Kidney (tissue), 13 donors: ENCODE measurements at regions not wholly inside any gene's neighbourhood (a gene's known extent, or its start where the extent isn't known, plus 50 kb on each side); places are given as distances from the start of the nearest gene placed in this dataset.

Source experiments
- DNase-seq, 5 donors: peaks; one replicate each; pipeline ENCODE4 v3.0.0-alpha.2; 2013 to 2020
- FAIRE-seq: peaks from 2 replicates; lab custom pipeline; 2012; peaks lifted over from hg19 to GRCh38; lab: Jason Lieb, UNC
- H3K27ac ChIP-seq, 2 donors: one replicate each; pipeline ENCODE4 v1.7.0; 2013; ENCODE audit warnings: low read depth in 2 of 2, low read length in 2 of 2, inconsistent platforms in 1 of 2
- H3K27me3 ChIP-seq: one replicate; pipeline ENCODE4 v1.7.1; 2013; ENCODE audit warnings: low read length, inconsistent platforms; ENCODE audit not compliant: control insufficient read depth, insufficient read depth
- H3K36me3 ChIP-seq, 3 donors: one replicate each; pipeline versions ENCODE4 v1.7.0 to v1.7.1; 2013; ENCODE audit warnings: low read length in 3 of 3, control low read depth in 1 of 3, inconsistent platforms in 1 of 3; ENCODE audit not compliant: insufficient read depth in 3 of 3, control insufficient read depth in 2 of 3
- H3K4me1 ChIP-seq, 3 donors: one replicate each; pipeline versions ENCODE4 v1.7.0 to v1.7.1; 2013; ENCODE audit warnings: low read length in 3 of 3, inconsistent platforms in 1 of 3, low read depth in 1 of 3; ENCODE audit not compliant: control insufficient read depth in 2 of 3, insufficient read depth in 2 of 3
- H3K4me3 ChIP-seq, 3 donors: one replicate each; pipeline versions ENCODE4 v1.7.0 to v1.8.1; 2013; ENCODE audit warnings: low read length in 3 of 3, control low read depth in 1 of 3, inconsistent platforms in 1 of 3
- H3K9ac ChIP-seq, 3 donors: one replicate each; pipeline versions ENCODE4 v1.7.0 to v1.7.1; 2013; ENCODE audit warnings: low read length in 3 of 3, control low read depth in 1 of 3, inconsistent platforms in 1 of 3
- H3K9me3 ChIP-seq, 3 donors: one replicate each; pipeline versions ENCODE4 v1.7.0 to v1.7.1; 2013; ENCODE audit warnings: low read length in 3 of 3, control low read depth in 1 of 3, inconsistent platforms in 1 of 3; ENCODE audit not compliant: control insufficient read depth in 2 of 3, insufficient read depth in 1 of 3
- intact Hi-C: fragments of 100-400 bp; cut with DNase I; formaldehyde crosslinking; loops from one replicate; pipeline ENCODE4 v1.11.1; 2022
- TF ChIP-seq, protein P1 (sequence below): IDR thresholded peaks from 3 replicates; pipeline ENCODE4 v1.5.1; 2012; ENCODE audit warnings: mild to moderate bottlenecking, moderate library complexity, borderline replicate concordance; ENCODE audit not compliant: insufficient read depth; ENCODE audit errors: extremely low read depth
- donor health status: control.
- donor health status: control.
- donor health status: control.
- donor health status: control.
- donor health status: control.
- donor health status: DM: yes; HTN: yes; CAD: no.
- donor health status: Normal renal cell carcinoma (clear cell type).

DNA sequence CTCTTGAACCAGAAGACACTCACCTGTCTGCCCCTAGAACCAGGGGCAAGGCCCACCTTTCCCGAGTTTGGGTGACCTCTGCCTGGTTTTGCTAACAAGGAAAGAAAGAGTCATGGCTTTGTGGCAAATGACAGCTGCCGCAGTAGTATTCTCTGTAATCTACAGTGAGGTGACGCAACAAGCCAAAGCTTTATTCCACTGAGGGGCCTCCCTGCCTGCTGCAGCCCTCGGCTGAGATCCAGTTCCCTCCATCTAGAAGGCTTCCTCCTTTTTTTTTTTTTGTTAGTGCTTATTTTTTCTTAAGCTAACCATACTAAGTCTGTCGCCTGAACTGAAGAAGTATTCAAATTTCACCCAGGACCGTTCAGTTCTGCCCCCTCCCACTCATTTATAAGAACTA, 142.3 kb upstream of the TMCC3 start:
- DNase-seq (peak in 3 of 5 donors; percentile 39 to 68 (median 64)), FAIRE-seq (no peak)
- Histone ChIP-seq H3K4me1 (no peaks in the 10 kb centered on the region), H3K27ac (no peak overlapping the region), H3K9ac (no peak overlapping the region), H3K9me3 (no peaks in the 10 kb centered on the region), H3K27me3 (no peaks in the 10 kb centered on the region), H3K4me3 (no peak overlapping the region), H3K36me3 (peaks cover 0 to 2% (median 0%) of the 10 kb centered on the region in 3 donors)
- intact Hi-C loops, result no loop called here
- TF ChIP-seq, protein P1, sequence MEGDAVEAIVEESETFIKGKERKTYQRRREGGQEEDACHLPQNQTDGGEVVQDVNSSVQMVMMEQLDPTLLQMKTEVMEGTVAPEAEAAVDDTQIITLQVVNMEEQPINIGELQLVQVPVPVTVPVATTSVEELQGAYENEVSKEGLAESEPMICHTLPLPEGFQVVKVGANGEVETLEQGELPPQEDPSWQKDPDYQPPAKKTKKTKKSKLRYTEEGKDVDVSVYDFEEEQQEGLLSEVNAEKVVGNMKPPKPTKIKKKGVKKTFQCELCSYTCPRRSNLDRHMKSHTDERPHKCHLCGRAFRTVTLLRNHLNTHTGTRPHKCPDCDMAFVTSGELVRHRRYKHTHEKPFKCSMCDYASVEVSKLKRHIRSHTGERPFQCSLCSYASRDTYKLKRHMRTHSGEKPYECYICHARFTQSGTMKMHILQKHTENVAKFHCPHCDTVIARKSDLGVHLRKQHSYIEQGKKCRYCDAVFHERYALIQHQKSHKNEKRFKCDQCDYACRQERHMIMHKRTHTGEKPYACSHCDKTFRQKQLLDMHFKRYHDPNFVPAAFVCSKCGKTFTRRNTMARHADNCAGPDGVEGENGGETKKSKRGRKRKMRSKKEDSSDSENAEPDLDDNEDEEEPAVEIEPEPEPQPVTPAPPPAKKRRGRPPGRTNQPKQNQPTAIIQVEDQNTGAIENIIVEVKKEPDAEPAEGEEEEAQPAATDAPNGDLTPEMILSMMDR, result no peak

DNA sequence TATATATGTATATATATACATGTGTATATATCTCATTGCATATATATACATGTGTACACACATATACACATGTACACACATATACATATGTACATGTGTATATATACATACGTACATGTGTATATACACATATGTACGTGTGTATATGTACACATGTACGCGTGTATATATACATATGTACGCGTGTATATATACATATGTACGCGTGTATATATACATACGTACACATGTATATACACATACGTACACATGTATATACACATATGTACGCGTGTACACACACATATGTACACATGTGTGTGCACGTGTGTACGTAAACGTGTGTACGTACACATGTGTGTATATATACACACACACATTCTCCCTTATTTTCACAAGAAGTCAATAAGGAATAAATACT, 141.6 kb upstream of the TMCC3 start:
- TF ChIP-seq, protein P1, result no peak
- Histone ChIP-seq H3K9ac (no peak overlapping the region), H3K9me3 (no peaks in the 10 kb centered on the region), H3K27me3 (no peaks in the 10 kb centered on the region), H3K4me1 (no peaks in the 10 kb centered on the region), H3K4me3 (no peak overlapping the region), H3K36me3 (peaks cover 0 to 2% (median 0%) of the 10 kb centered on the region in 3 donors), H3K27ac (no peak overlapping the region)
- DNase-seq (no peak), FAIRE-seq (no peak)
- intact Hi-C loops, result no loop called here

DNA sequence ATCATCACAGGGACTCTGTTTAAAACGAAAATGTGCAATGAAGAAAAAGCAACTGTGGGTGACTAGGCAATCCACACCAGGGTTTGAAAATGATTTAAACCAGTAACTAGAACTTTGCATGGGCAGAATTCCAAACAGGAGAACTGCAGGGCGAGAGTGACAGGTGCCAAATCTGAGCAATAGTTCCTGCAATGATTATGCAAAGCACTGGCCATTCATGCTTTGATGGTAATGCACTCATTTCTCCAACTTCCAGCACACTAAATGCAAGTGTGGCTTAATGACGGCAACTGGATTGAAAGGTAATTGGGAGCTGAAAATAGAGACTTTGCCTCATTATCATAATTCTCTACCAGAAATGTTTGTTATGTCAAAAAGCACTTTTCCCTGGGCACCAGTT, 140.5 kb upstream of the TMCC3 start:
- peaks cover 0 to 2% (median 0%) of the 10 kb centered on the region in 3 donors for H3K36me3 ChIP-seq
- H3K9ac ChIP-seq, result no peak overlapping the region
- H3K27me3 ChIP-seq, result no peaks in the 10 kb centered on the region
- DNase-seq (no peak), FAIRE-seq (no peak)
- intact Hi-C loops, result no loop called here
- no peak overlapping the region for H3K27ac ChIP-seq
- TF ChIP-seq, protein P1, result no peak
- no peaks in the 10 kb centered on the region for H3K9me3 ChIP-seq
- H3K4me1 ChIP-seq, result no peaks in the 10 kb centered on the region
- no peak overlapping the region for H3K4me3 ChIP-seq

DNA sequence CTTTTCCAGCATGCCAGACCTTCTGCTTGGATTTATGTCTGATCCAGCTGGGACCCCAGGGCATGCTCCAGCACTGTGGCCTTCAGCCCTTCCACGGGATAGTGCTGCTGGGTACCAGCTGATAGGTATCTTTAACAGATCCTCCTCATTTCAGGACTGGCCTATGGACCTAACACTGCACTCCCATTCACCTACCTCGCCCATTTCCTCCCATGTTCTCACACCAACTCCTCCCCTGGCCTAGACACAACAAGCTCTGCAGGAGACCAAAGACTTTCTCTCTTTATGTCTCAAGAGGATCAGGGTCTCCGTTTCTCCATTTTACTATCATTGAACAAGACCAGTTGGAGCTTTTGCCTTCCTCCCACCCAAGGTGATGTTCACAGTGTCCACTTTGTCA, 140.0 kb upstream of the TMCC3 start:
- Histone ChIP-seq H3K9ac (no peak overlapping the region), H3K27ac (no peak overlapping the region), H3K9me3 (no peaks in the 10 kb centered on the region), H3K4me1 (no peaks in the 10 kb centered on the region), H3K4me3 (no peak overlapping the region), H3K27me3 (no peaks in the 10 kb centered on the region), H3K36me3 (peaks cover 0 to 2% (median 0%) of the 10 kb centered on the region in 3 donors)
- DNase-seq (no peak), FAIRE-seq (no peak)
- intact Hi-C loops, result no loop called here
- TF ChIP-seq, protein P1, result no peak
